Vagina (tissue), 2 donors: ENCODE measurements at regions not wholly inside any gene's neighbourhood (a gene's known extent, or its start where the extent isn't known, plus 50 kb on each side); places are given as distances from the start of the nearest gene placed in this dataset.

Experiments used
- DNase-seq, 2 donors: peaks; one replicate each; pipeline ENCODE4 v3.0.0-alpha.2; 2017; ENCODE audit errors: extremely low spot score in 2 of 2
- H3K27ac ChIP-seq: fragments of 200-600 bp; sonication (generic); one replicate; pipeline ENCODE4 v1.5.1; 2019
- H3K27me3 ChIP-seq: fragments of 200-600 bp; sonication (generic); one replicate; pipeline ENCODE4 v1.5.1; 2019
- H3K36me3 ChIP-seq, 2 donors: fragments of 200-600 bp; sonication (generic); one replicate each; pipeline ENCODE4 v1.5.1; 2017 to 2019
- H3K4me1 ChIP-seq: fragments of 200-600 bp; sonication (generic); one replicate; pipeline ENCODE4 v1.5.1; 2019
- H3K4me3 ChIP-seq, 2 donors: fragments of 200-600 bp; sonication (generic); 1 replicate in 1 of 2; 2 replicates in 1 of 2; pipeline ENCODE4 v1.5.1; 2016 to 2019
- H3K9me3 ChIP-seq: fragments of 200-600 bp; sonication (generic); one replicate; pipeline ENCODE4 v1.5.1; 2019
- CTCF ChIP-seq, 3 experiments: fragments of 450-650 bp in 2 of 3; fragments of 200-600 bp in 1 of 3; sonication (generic) in 1 of 3; IDR thresholded peaks; one replicate each; pipeline ENCODE4 v1.5.1; 2017 to 2019; ENCODE audit warnings: antibody characterized with exemption in 3 of 3, mild to moderate bottlenecking in 2 of 3, moderate library complexity in 2 of 3
- POLR2A ChIP-seq, 2 donors: fragments of 450-650 bp; IDR thresholded peaks; one replicate each; pipeline ENCODE4 v1.6.1; 2017; ENCODE audit warnings: antibody characterized with exemption in 2 of 2, mild to moderate bottlenecking in 2 of 2, moderate library complexity in 2 of 2
- POLR2AphosphoS5 ChIP-seq, 2 donors: sonication (generic); formaldehyde crosslinking; IDR thresholded peaks; one replicate each; pipeline ENCODE4 v1.9.0; 2017; ENCODE audit warnings: antibody characterized with exemption in 2 of 2, mild to moderate bottlenecking in 2 of 2, low read depth in 1 of 2; ENCODE audit not compliant: insufficient read depth in 1 of 2
- intact Hi-C: fragments of 100-400 bp; cut with DNase I; formaldehyde crosslinking; loops from one replicate; pipeline ENCODE4 v1.15.1; 2023

DNA sequence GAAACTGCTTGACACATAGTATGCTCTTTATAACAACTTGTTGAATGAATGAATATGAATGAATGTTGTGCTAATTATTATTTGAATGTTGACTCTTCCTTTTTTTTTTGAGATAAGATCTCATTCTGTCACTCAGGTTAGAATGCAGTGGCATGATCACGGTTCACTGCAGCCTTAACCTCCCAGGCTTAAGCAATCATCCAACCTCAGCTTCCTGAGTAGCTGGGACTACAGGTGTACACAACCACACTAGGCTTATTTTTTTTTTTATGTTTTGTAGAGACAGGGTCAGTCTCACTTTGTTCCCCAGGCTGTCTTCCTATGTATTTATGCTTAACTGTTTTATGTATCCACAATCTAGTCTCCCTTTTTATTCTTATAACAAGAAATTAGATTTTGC, 114.7 kb upstream of the WDFY3 start:
- no peak for DNase-seq
- no peaks in the 10 kb centered on the region for H3K9me3 ChIP-seq
- no peaks in the 10 kb centered on the region for H3K4me1 ChIP-seq
- H3K27ac ChIP-seq: no peak overlapping the region
- no peaks in the 10 kb centered on the region for H3K36me3 ChIP-seq
- intact Hi-C loops: loop anchor here (10.0 kb wide), 1 partner anchor 1036 kb away; no protein-coding TSS in a partner anchor
- no peaks in the 10 kb centered on the region for H3K27me3 ChIP-seq
- no peak overlapping the region for H3K4me3 ChIP-seq
- TF ChIP-seq POLR2A (IDR thresholded peaks at IDR 0.05): no peak
- TF ChIP-seq POLR2AphosphoS5 (IDR thresholded peaks at IDR 0.05; ENCODE audit: insufficient read depth in 1 of 2, low read depth in 1 of 2): no peak
- TF ChIP-seq CTCF (IDR thresholded peaks at IDR 0.05): no peak

DNA sequence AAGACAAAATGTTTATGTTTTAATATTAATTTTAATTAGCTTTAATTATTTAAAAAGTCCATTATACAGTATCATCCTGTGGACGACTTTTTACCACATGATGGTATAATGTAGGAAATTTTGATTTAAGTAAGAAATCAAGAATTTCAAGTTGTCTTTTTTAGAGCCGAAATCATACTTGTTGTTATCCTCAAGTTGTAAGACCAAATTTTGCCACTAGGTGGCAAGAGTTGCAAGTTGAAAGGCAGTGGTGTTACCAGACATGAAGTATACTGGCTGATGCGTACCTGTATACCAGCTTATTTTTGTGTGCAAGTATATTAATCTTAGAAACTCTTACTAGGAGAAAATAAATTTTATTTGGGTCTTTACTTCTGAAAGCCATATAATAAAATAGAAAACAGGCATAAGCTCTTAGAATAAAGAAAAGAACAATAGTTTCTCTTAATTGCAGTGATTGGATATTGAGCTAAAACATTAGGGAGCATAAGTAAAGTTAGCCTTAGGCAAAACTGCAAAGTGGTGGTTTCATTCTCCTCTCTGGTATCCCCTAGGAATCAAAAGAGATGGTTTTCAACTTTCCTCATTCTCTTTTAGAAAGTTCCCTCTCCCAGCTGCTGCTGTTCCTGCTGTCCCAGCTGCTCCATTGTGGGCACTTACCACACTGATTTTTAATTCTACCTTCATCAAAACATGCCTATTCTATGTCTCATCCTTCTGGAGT, 118.0 kb upstream of the WDFY3 start:
- intact Hi-C loops: loop anchor here (10.0 kb wide), 1 partner anchor 1040 kb away; no protein-coding TSS in a partner anchor

GRCh38 chr4:85086721-85087120, 120.2 kb upstream of the WDFY3 start:
- H3K9me3 ChIP-seq: no peaks in the 10 kb centered on the region
- H3K36me3 ChIP-seq: no peaks in the 10 kb centered on the region
- no peaks in the 10 kb centered on the region for H3K27me3 ChIP-seq
- intact Hi-C loops: loop anchor here (10.0 kb wide), 1 partner anchor 1042 kb away; no protein-coding TSS in a partner anchor
- TF ChIP-seq POLR2AphosphoS5 (IDR thresholded peaks at IDR 0.05; ENCODE audit: insufficient read depth in 1 of 2, low read depth in 1 of 2) (no peak), POLR2A (IDR thresholded peaks at IDR 0.05) (no peak), CTCF (IDR thresholded peaks at IDR 0.05) (no peak)
- DNase-seq: no peak
- no peaks in the 10 kb centered on the region for H3K4me1 ChIP-seq
- no peak overlapping the region for H3K4me3 ChIP-seq
- no peak overlapping the region for H3K27ac ChIP-seq

More for the DNA sequence above, 118.0 kb upstream of the WDFY3 start:
- no peaks in the 10 kb centered on the region for H3K36me3 ChIP-seq
- TF ChIP-seq POLR2A (IDR thresholded peaks at IDR 0.05) (no peak), CTCF (IDR thresholded peaks at IDR 0.05) (peak in 1 of 3 experiments; percentile 41), POLR2AphosphoS5 (IDR thresholded peaks at IDR 0.05; ENCODE audit: insufficient read depth in 1 of 2, low read depth in 1 of 2) (no peak)
- no peak overlapping the region for H3K4me3 ChIP-seq
- H3K27me3 ChIP-seq: no peaks in the 10 kb centered on the region
- no peaks in the 10 kb centered on the region for H3K9me3 ChIP-seq
- no peak for DNase-seq
- H3K27ac ChIP-seq: no peak overlapping the region
- no peaks in the 10 kb centered on the region for H3K4me1 ChIP-seq

- H3K27me3 ChIP-seq: no peaks in the 10 kb centered on the region
Observed at GRCh38 chr4:85092536-85092935, 126.0 kb upstream of the WDFY3 start.

More at GRCh38 chr4:85092536-85092935, 126.0 kb upstream of the WDFY3 start:
- Histone ChIP-seq H3K36me3 (no peaks in the 10 kb centered on the region), H3K4me1 (no peaks in the 10 kb centered on the region), H3K9me3 (no peaks in the 10 kb centered on the region), H3K4me3 (no peak overlapping the region), H3K27ac (no peak overlapping the region)
- TF ChIP-seq POLR2AphosphoS5 (IDR thresholded peaks at IDR 0.05; ENCODE audit: insufficient read depth in 1 of 2, low read depth in 1 of 2) (no peak), CTCF (IDR thresholded peaks at IDR 0.05) (no peak), POLR2A (IDR thresholded peaks at IDR 0.05) (no peak)
- intact Hi-C loops: no loop called here
- no peak for DNase-seq
